HepG2 (cell line): ENCODE measurements at regions not wholly inside any gene's neighbourhood (a gene's known extent, or its start where the extent isn't known, plus 50 kb on each side); places are given as distances from the start of the nearest gene placed in this dataset.
A peak's percentile ranks its signal among the peaks of the same experiment; 100 is the strongest.

Source experiments
- CBFB ChIP-seq: sonication (generic); formaldehyde crosslinking; IDR thresholded peaks from 2 replicates; pipeline ENCODE4 v1.4.0; 2020; ENCODE audit warnings: missing genetic modification reagents
- ESRRA ChIP-seq: sonication (generic); formaldehyde crosslinking; IDR thresholded peaks from 2 replicates; pipeline ENCODE4 v1.5.1; 2020; ENCODE audit warnings: mild to moderate bottlenecking, low read depth, missing genetic modification reagents
- HHEX ChIP-seq: IDR thresholded peaks from 2 replicates; pipeline ENCODE4 v1.6.1; 2016; ENCODE audit warnings: control low read depth
- HNRNPLL ChIP-seq: fragments of 200-400 bp; formaldehyde crosslinking; IDR thresholded peaks from 2 replicates; pipeline ENCODE4 v1.6.1; 2017; ENCODE audit warnings: mild to moderate bottlenecking, low read depth, low read length; ENCODE audit not compliant: poor library complexity, severe bottlenecking
- JDP2 ChIP-seq: sonication (generic); formaldehyde crosslinking; IDR thresholded peaks from 2 replicates; pipeline ENCODE4 v1.8.1; 2022; ENCODE audit warnings: missing genetic modification reagents, borderline replicate concordance
- NFKBIZ ChIP-seq: IDR thresholded peaks from 2 replicates; pipeline ENCODE4 v1.6.1; 2018; ENCODE audit warnings: missing genetic modification reagents, missing compliant biosample characterization
- STAT6 ChIP-seq: sonication (generic); formaldehyde crosslinking; IDR thresholded peaks from 2 replicates; pipeline ENCODE4 v1.4.0; 2020; ENCODE audit warnings: missing genetic modification reagents, mild to moderate bottlenecking, borderline replicate concordance
- ZC3H13 ChIP-seq: sonication (generic); formaldehyde crosslinking; IDR thresholded peaks from 2 replicates; pipeline ENCODE4 v1.8.1; 2023; ENCODE audit warnings: mild to moderate bottlenecking, missing genetic modification reagents, moderate library complexity
- ZNF460 ChIP-seq: sonication (generic); formaldehyde crosslinking; IDR thresholded peaks from 2 replicates; pipeline ENCODE4 v1.5.1; 2020; ENCODE audit warnings: missing genetic modification reagents, mild to moderate bottlenecking, borderline replicate concordance
- ZNF510 ChIP-seq: sonication (generic); formaldehyde crosslinking; IDR thresholded peaks from 2 replicates; pipeline ENCODE4 v1.4.0; 2020; ENCODE audit warnings: low read depth, mild to moderate bottlenecking, missing genetic modification reagents
- ZNF609 ChIP-seq: sonication (generic); formaldehyde crosslinking; IDR thresholded peaks from 2 replicates; pipeline ENCODE4 v1.4.0; 2020; ENCODE audit warnings: mild to moderate bottlenecking, missing genetic modification reagents, borderline replicate concordance
- ZNF639 ChIP-seq: conservative IDR thresholded peaks from 2 replicates; pipeline ENCODE4 v1.6.1; 2018; ENCODE audit warnings: missing genetic modification reagents
- ZNF660 ChIP-seq: sonication (generic); formaldehyde crosslinking; IDR thresholded peaks from 2 replicates; pipeline ENCODE4 v1.5.1; 2020; ENCODE audit warnings: mild to moderate bottlenecking, low read depth, missing genetic modification reagents, borderline replicate concordance
- ZNF7 ChIP-seq: IDR thresholded peaks from 2 replicates; pipeline ENCODE4 v1.6.1; 2016; ENCODE audit warnings: missing biosample characterization, missing genetic modification reagents
- ZNF766 ChIP-seq: sonication (generic); formaldehyde crosslinking; IDR thresholded peaks from 2 replicates; pipeline ENCODE4 v1.5.0; 2020; ENCODE audit warnings: missing genetic modification reagents, borderline replicate concordance
- ZNF768 ChIP-seq: sonication (generic); formaldehyde crosslinking; IDR thresholded peaks from 2 replicates; pipeline ENCODE4 v1.4.0; 2020; ENCODE audit warnings: missing genetic modification reagents
- ZSCAN31 ChIP-seq: sonication (generic); formaldehyde crosslinking; IDR thresholded peaks from 2 replicates; pipeline ENCODE4 v1.5.0; 2020; ENCODE audit warnings: low read depth, mild to moderate bottlenecking, missing genetic modification reagents
- ZZZ3 ChIP-seq: sonication (generic); formaldehyde crosslinking; IDR thresholded peaks from 2 replicates; pipeline ENCODE4 v1.4.0; 2020; ENCODE audit warnings: missing genetic modification reagents, mild to moderate bottlenecking, borderline replicate concordance
- TF ChIP-seq, protein P1 (sequence below): sonication (generic); formaldehyde crosslinking; conservative IDR thresholded peaks from 2 replicates; pipeline ENCODE4 v1.8.0; 2022; ENCODE audit warnings: missing genetic modification reagents

DNA sequence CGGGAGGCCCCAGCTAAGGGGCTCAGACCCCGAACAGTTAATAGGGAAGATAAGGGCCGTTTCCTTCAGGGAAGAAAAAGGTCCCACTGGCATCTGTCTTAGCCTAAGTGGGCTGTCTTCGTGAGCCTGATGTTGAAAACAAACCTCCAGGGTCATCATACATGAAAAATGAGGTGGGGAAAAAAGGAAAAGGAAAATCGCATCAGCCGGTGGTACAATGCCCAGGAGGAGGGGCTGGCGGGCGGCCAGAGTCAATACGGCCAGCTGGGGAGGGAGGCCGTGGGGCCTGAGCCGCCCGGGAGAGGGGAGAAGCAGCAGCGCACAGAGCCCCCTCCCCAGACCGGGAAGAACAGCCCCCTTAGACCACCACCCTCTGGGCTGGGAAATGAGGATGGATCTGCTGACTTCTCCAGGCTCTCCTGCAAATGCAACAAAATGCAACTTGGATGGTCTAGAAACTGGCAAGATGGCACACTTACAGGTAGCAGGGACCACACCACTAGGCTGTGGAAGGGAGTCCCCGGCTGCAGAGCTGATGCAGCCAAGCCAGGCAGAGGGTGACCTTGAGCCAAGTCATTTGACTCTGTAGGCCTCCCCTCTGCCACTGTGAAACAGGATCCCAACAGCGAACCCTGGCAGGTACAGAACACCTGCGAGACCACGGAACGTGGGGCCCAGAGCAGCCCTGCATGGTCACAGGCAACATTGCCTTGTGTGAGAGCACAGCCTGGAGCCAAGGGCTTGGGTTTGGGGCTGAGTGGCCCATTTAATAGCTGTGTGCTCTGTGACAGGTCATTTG lies 448.5 kb downstream of the SOX9 start (continued):
- TF ChIP-seq ESRRA (CRISPR knock-in tag), result peak; percentile 84
- peak; percentile 55; the same call in 1 of the 2 replicates for TF ChIP-seq ZNF609
- TF ChIP-seq, protein P1, sequence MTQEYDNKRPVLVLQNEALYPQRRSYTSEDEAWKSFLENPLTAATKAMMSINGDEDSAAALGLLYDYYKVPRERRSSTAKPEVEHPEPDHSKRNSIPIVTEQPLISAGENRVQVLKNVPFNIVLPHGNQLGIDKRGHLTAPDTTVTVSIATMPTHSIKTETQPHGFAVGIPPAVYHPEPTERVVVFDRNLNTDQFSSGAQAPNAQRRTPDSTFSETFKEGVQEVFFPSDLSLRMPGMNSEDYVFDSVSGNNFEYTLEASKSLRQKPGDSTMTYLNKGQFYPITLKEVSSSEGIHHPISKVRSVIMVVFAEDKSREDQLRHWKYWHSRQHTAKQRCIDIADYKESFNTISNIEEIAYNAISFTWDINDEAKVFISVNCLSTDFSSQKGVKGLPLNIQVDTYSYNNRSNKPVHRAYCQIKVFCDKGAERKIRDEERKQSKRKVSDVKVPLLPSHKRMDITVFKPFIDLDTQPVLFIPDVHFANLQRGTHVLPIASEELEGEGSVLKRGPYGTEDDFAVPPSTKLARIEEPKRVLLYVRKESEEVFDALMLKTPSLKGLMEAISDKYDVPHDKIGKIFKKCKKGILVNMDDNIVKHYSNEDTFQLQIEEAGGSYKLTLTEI (CRISPR knock-in tag), result no peak
- no peak for TF ChIP-seq ZNF639 (CRISPR knock-in tag)
- no peak for TF ChIP-seq ZC3H13
- no peak for TF ChIP-seq ZNF510 (CRISPR knock-in tag)
- no peak for TF ChIP-seq ZSCAN31 (CRISPR knock-in tag)
- peak; percentile 27; the same call in 1 of the 2 replicates for TF ChIP-seq CBFB
- TF ChIP-seq ZNF768 (CRISPR knock-in tag), result no peak
- no peak for TF ChIP-seq JDP2 (CRISPR knock-in tag)
- TF ChIP-seq ZNF7, result no peak
- no peak for TF ChIP-seq HHEX
- peak; percentile 31 for TF ChIP-seq HNRNPLL
- no peak for TF ChIP-seq ZZZ3 (CRISPR knock-in tag)
- no peak for TF ChIP-seq ZNF766 (CRISPR knock-in tag)
- TF ChIP-seq NFKBIZ (CRISPR knock-in tag), result no peak
- TF ChIP-seq ZNF660 (CRISPR knock-in tag), result no peak
- TF ChIP-seq ZNF460 (CRISPR knock-in tag), result no peak
- TF ChIP-seq STAT6 (CRISPR knock-in tag), result no peak
